ENCODE measurements at regions not wholly inside any gene's neighbourhood (a gene's known extent, or its start where the extent isn't known, plus 50 kb on each side); places are given as distances from the start of the nearest gene placed in this dataset.
A peak's percentile ranks its signal among the peaks of the same experiment; 100 is the strongest.
"Not testable (repeated sequence)": the region's sequence is repeated elsewhere in the genome, so short reads cannot be mapped to it uniquely, and the experiment has no call there.

DNA sequence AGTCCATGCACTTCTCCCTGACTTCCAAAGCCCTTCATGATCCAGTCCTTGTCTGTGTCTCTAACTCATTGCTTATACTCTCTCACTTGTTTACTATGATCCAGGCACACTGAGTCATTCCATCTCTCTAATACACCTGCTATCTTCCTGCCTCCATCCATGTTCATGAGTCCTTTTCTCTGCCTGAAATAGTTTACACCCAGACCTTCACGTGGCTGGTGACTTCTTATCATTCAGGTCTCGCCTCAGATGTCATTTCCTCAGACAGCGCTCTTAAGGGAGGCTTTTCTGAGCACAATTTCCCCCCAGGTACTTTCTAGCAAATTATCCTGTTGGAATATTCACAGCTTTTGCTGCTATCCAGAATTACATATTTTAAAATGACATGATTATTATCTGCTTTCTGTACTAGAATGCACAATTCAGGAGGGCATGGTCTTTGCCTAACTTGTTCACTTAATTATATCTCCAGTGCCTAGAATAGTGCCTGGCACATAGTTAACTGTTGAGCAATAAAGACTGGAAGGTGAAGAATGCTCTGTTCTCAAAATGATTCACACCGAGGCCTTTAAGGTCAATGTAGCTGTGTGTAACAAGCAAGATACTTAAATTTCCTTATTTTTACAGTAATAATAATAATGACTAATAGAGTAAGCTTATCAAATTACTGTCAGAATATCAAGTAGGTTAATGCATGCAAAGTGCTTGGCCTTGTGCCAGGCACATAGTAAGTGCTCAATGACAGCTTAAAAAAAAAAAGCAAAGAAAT is 183.7 kb upstream of the SPRY2 start:
- no peak for DNase-seq

DNA sequence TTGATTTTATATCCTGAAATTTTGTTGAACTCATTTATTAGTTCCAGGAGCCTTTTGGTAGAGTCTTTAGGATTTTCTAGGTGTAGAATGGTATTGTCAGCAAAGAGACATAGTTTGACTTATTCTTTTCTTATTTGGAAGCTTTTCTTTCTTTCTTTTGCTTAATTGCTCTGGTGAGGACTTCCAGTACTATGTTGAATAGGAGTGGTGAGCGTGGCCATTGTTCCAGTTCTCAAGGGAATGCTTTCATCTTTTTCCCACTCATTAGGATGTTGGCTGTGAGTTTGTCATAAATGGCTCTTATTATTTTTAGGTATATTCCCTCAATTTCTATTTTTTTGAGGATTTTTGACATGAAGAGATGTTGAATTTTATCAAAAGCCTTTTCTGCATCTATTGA is 182.2 kb upstream of the SPRY2 start:
- no peak for DNase-seq

DNA sequence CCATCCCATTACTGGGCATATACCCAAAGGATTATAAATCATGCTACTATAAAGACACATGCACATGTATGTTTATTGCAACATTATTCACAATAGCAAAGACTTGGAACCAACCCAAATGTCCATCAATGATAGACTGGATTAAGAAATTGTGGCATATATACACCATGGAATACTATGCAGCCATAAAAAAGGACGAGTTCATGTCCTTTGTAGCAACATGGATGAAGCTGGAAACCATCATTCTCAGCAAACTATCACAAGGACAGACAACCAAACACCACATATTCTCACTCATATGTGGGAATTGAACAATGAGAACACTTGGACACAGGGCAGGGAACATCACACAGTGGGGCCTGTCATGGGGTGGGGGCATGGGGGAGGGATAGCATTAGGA is 181.5 kb upstream of the SPRY2 start:
- not testable (repeated sequence) for DNase-seq

DNA sequence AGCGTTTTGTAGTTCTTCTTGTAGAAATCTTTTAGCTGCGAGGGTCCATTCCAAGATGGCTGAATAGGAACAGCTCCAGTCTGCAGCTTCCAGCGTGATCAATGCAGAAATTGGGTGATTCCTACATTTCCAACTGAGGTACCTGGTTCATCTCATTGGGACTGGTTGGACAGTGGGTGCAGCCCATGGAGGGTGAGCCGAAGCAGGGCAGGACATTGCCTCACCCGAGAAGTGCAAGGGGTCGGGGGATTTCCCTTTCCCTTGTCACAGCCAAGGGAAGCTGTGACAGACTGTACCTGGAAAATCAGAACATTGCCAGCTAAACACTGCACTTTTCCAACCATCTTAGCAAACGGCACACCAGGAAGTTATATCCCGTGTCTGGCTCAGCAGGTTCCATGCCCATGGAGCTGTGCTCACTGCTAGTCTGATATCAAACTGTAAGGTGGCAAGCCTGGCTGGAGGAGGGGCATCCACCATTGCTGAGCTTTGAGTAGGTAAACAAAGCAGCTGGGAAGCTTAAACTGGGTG is 176.0 kb upstream of the SPRY2 start:
- DNase-seq = no peak

DNA sequence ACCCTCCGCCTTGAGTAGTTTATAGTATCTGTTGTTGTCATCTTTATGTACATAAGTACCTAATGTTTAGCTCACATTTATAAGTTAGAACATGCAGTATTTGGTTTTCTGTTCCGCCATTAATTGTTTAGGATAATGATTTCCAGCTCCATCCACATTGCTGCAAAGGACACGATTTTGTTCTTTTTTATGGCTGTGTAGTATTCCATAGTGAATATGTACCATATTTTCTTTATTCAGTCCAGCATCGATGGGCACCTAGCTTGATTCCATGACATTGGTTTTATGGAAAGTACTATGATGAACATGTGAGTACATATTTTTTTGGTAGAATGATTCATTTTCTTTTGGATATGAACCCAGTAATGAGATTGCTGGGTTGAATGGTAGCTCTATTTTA is 174.4 kb upstream of the SPRY2 start:
- DNase-seq = no peak

DNA sequence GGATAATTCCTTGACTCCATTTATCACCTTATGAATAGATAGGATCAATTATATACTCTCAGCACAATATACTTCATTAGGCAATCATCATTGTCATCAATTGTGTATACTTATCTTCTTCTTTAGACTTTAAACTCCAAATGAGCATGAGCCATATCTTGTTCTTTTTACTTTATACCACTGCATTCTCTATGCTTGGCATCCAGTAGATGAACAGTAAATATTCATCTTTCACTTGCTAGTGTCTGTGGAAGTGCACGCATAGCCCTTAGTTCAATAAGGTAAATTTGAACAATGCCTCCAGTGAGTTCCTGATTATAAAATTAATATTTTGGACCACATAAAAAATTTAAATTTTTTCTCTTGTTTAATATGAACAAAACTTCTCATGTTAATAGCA is 172.3 kb upstream of the SPRY2 start:
- no peak for DNase-seq

DNA sequence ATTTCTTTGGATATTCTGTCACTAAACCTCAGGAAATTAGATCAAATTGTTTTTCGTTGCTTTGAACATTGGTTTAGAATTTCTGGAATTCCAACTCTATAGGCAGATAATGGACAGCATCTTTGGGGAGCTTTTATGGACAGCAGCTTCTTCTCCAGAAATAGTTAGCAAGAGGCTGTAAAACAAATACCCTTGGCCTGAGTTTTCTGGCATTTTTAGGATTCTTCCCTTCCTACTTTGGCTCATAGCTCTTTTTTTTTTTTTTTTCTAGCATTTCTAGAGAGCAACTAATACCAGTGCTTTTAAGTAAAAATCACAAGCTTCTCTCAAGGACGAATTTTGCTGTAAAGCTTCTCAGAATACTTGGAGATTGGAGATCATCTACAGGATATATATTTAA is 169.8 kb upstream of the SPRY2 start:
- no peak for DNase-seq

DNA sequence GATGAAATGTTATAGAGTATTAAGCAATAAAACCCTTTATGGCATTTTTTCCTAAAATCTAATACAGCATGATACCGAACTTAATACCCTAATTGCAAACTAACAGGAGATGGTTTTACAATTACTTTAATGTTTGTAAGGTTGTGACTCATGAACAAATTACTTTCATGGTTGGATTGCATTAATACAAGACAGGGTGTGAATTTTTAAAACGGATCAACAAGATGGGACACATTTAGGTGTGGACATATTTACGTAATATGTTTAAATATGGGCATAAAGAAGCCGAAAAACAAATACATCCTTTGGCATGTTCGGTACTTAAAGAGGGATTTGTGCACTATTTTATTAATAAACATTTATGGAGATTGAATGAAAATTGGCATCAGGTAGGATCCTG is 168.3 kb upstream of the SPRY2 start:
- DNase-seq = no peak

DNA sequence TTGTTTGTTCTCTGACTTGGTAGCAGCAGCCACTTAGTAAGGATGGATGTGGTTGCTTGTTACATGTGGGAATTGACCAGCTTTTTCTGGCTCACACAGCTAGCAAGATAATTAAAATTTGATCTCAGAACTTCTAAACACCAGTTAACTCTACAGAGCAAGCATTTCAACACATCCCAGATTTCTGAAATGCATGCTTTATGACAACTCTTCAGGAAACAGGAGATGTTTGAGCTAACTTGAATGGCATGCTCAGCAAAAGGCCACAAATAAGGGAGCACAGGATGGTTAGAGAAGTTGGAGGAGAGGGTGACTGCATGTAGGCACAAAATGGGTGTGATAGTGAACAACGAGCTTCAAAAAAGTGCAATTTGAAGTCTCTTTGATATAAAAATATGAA is 167.1 kb upstream of the SPRY2 start:
- no peak for DNase-seq

DNA sequence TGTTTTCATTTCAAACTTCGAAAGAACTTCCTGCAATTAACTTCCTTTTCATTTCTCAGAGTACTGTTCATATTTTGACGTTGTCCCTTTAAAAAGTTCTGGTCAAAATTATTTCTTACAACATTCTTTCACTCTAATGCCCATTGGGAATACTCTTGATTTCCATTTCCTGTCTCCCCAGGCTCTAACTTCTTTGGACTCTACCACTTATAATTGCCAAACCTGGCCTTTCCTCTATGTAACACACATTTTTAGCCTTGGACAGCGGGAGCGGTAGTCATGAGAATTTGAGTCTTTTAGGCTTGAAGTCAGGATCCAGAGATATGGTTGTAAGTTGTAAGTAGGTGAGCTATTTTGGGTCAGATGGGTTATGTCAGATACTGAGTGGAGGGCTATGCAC is 163.5 kb upstream of the SPRY2 start:
- DNase-seq = no peak

DNA sequence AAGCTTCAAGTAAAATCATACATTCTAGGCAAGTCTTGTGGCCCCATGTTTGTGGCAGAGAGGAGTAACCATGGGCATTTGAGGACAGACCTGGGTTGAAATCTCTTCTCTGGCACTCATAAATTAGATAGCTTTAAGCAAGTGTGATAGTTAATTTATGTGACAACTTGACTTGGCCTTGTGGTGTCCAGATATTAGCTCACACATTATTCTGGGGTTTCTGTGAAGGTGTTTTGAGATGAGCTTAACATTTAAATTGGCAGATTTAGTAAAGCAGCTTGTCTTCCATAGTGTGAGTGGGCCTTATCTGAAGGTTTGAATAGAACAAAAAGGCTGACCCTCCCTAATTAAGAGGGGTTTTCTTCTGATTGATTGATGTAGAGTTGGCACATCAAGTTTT is 161.4 kb upstream of the SPRY2 start:
- DNase-seq = no peak

DNA sequence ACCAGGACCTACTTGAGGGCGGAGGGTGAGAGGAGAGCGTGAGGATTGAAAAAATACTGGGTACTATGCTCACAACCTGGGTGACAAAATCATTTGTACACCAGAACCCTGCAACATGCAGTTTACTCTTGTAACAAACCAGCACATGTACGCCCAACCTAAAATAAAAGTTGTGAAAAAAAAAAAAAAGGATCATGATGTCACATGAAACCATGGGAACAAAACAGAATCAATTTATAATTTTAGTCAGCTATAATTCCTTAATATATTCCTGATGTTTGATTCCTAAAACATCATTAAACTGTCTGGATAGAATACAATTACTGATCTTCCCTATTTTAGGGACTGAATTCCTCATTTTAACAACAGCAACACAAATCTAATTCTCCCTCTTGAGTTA is 160.6 kb upstream of the SPRY2 start:
- DNase-seq = peak; percentile 77

DNA sequence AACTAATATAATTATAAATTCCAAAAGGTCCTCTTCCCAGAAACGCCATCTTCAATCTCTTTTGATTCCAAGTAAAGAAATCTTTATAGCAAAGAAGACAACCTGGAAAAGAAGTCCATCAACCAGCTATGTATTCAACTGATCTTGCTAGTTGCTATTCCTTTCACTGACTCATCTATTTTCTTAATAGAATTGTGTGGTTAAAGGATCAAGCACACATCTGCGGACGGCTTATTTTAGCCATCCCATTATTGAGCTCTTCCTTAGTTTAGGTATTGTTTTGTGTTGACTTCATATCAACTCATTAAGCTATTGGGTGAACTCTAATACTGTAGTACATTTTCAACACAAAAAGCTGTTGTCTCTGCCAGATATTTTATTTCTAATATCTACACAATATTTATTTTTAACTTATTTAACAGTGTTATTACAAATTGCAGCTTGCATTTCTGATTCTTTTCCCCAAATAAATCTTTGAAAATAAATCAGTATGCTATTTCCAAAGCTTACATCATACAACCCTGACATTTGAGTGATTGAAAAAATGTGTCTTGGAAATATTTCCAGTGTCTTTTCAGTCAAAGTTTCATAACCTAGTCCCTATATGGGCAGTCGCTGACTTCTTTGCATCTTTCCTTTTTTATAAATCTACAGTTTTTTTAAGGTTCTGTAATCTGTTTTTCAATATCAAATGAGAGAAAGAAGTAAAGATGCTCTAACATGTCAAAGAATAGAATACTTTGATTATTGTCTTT is 158.8 kb upstream of the SPRY2 start:
- peak; percentile 75 for DNase-seq

DNA sequence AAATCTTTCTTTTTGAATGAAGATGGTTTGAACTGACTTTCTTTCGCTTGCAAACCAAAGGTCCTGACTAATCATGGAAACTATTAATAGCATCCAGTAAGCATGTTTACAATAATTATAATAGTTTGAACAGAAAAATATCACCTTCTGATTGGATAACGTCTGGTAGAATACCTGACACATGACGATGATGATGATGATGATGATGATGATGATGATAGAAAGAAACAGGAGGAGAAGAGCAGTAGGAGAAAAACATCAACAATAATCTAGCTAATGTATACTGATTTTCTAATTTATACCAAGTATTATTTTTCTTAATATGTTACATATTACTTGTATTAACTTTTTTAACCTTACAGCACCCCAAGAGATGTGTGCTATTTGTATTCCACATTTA is 157.5 kb upstream of the SPRY2 start:
- DNase-seq = no peak

DNA sequence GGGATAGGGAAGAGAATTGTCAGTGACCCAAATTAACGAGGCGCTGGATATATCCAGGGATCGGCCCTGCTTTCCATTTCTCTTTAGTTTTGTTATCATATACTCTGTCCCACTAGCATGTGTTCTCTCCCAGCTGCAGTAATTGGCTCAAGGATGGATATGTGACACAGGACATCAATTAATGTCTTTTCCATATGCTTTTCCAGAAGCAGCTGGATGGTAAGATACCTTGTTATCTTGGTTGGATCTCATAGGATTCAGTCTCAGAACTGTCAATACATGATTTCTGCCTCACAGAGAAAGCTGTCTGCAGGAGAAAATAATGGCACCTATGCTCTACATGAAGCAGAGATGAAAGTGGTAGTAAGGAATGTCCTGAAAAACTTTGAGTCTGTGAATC is 157.1 kb upstream of the SPRY2 start:
- no peak for DNase-seq

DNA sequence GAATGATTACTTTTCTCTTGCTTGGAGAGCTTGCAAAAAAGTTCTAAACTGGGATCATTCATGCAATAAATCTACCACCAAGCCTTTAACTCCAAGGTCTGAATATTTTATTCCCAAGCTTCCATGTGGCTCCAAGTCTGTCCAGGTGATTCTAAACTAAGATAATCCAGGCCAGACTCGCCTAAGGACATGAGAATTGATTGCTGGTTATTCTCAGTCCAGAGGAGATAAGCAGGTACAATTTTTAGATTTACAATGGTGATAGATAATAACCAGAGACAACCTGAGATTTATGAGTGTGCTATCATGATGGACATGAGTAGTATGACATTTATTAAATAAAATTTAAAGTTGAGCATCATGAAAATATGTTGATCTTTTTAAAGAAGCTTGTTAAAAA is 156.5 kb upstream of the SPRY2 start:
- no peak for DNase-seq

DNA sequence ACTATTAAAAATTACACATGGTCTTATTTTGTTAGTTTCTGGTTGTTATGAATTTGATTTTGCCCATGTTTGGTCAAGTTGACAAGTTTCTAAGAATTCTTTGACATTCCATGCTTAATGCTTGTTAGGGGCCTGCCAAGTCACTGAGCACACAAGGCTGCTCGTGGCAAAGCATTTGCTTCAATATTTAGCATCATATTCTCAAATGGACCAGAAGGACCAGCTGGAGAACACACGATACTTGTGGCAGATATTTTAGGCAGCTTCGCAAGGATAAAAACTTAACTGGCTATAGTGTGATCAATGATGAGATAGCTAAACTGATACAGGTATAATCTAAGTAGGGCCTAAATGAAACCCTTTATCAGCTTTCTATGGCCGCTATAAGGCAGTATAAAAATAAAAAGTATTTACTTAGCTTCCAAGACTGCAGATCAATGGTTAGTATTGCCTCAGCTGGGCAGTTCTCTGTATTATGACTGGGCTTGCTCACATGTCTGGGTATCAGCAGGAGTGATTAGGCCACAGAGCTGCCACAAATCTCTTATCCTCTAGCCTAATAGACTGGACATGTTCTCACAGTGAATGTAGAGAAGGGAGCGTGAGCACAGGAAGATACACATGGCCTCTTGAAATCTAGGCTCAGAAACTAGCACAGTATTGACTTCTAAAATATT is 155.9 kb upstream of the SPRY2 start:
- no peak for DNase-seq

DNA sequence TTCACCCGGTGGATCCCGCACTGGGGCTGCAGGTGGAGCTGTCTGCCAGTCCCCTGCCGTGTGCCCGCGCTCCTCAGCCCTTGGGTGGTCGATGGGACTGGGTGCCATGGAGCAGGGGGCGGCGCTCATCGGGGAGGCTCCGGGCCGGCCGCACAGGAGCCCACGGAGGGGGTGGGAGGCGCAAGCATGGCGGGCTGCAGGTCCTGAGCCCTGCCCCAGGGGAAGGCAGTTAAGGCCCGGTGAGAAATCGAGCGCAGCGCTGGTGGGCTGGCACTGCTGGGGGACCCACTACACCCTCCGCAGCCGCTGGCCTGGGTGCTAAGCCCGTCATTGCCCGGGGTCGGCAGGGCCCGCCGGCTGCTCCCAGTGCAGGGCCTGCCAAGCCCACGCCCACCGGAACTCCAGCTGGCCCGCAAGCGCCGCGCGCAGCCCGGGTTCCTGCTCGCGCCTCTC is 149.6 kb upstream of the SPRY2 start:
- not testable (repeated sequence) for DNase-seq

DNA sequence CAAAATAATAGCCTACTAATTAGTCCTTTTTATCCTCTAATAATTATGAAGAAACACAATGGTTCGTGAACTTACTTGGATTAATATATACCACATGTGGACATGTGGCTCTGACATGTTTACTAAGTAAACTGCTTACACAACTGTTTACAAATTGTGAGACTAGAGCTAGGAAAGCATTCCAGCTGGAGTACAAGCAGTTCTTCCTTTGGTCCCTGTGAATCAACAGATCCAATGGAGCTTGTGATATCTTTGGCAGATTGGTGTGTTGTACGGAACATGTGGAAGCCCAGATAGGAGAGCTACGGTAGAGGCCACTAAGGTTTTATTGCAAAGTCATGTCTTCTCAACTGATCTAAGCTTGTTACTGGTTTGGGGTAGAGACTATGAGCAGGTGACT is 145.5 kb upstream of the SPRY2 start:
- DNase-seq = no peak

DNA sequence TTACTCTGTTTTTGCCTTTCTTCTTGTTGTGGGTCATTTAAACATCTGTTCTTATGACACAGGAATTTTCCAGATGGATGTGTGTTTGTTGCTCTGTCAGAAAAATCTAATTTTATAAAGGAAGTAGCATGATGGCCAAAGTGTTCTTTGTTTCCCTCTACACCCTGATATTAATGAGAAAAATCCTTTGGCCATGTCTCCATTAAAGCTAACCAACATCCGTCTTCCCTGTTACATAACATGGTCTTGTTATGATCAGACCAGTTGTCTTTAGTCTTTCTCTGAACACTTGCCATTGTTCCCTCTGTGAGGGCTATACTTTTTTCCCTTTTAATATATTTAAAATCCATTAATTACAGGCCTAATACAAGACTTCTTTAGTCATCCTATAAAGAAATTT is 142.2 kb upstream of the SPRY2 start:
- no peak for DNase-seq

DNA sequence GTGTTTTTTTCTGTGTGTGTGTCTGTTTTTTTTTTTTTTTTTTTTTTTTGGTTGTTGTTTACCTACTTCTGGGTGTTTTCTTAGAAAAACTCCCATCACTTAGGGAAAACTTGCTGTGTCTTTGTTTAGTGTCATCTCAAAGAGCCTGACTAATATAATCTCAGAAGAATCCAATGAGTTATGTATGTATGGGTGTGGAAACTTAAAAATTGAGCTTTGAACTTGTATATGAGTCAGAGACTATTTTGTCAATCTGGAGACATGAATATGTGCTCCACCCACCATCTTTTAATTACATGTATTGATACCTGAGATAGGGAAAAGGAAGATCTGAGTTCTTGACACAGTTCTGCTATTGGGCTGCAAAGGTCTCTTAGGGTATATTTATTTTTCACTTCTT is 140.7 kb upstream of the SPRY2 start:
- no peak for DNase-seq

DNA sequence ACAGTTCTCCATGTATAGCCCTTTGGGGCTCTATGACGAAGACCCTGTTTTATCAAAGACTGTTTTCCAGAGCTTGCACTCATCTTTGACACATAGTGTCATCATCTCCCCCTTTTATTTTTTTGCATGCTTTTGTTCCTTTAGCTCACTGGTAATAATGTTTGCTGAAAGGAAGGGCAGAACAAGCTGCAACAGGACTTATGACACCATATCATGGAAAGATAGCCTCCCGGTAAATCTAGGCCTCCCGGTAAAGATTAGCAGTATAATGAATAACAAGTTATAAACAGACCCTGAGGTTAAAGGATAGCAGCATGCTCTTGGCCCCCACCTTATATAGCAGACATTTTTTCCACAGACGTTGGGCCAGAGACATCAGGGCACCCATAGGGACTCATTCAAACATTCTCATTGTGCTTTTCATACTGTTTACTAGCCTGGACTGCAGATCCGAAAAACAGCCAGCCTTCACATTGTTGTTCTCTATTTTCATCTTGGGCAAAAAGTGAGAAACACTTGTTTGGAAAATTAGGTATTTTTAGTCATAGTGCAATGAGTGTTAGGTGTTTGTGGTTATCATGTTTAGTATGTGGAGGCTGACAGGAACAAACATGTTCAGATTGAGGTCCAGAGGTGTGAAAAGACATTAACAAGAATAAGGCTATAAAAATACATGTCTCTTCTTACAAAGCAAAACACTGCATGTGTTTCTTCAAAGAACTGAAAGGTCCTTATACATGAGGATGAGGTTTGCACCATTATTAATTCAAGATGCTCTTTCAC is 136.9 kb upstream of the SPRY2 start:
- no peak for DNase-seq
